HCT116 (cell line): ENCODE measurements at regions not wholly inside any gene's neighbourhood (a gene's known extent, or its start where the extent isn't known, plus 50 kb on each side); places are given as distances from the start of the nearest gene placed in this dataset.

Source experiments
- CTCF ChIP-seq, 3 experiments: fragments of 200-600 bp in 1 of 3; sonication (generic) in 1 of 3; IDR thresholded peaks in 2 of 3; conservative IDR thresholded peaks in 1 of 3; 2 replicates each; pipeline ENCODE4 v1.5.1; 2012 to 2017; ENCODE audit warnings: low read depth in 2 of 3, low read length in 2 of 3, antibody characterized with exemption in 1 of 3, borderline replicate concordance in 1 of 3, control low read depth in 1 of 3, mild to moderate bottlenecking in 1 of 3, mixed read lengths in 1 of 3, mixed run types in 1 of 3, moderate library complexity in 1 of 3; ENCODE audit not compliant: insufficient read depth in 1 of 3
- EZH2 ChIP-seq: fragments of 200-600 bp; sonication (generic); IDR thresholded peaks from 2 replicates; pipeline ENCODE4 v1.6.1; 2017; ENCODE audit warnings: antibody characterized with exemption, mixed run types
- MAX ChIP-seq: IDR thresholded peaks from 2 replicates; pipeline ENCODE4 v1.6.1; 2012
- POLR2A ChIP-seq: IDR thresholded peaks from 2 replicates; pipeline ENCODE4 v1.7.0; 2011; ENCODE audit warnings: borderline replicate concordance; ENCODE audit not compliant: insufficient read depth, insufficient read length; ENCODE audit errors: extremely low read depth
- POLR2AphosphoS5 ChIP-seq: IDR thresholded peaks from 2 replicates; pipeline ENCODE4 v1.6.1; 2011; ENCODE audit warnings: mild to moderate bottlenecking, low read depth, low read length, moderate library complexity
- RAD21 ChIP-seq: IDR thresholded peaks from 2 replicates; pipeline ENCODE4 v1.6.1; 2012; ENCODE audit warnings: low read depth, mild to moderate bottlenecking
- REST ChIP-seq: IDR thresholded peaks from 2 replicates; pipeline ENCODE4 v1.6.1; 2012; ENCODE audit warnings: low read depth
- SP1 ChIP-seq: IDR thresholded peaks from 2 replicates; pipeline ENCODE4 v1.6.1; 2012; ENCODE audit warnings: low read depth
- SRF ChIP-seq: IDR thresholded peaks from 2 replicates; pipeline ENCODE4 v1.6.1; 2012; ENCODE audit warnings: low read depth
- TCF7L2 ChIP-seq: IDR thresholded peaks from 2 replicates; pipeline ENCODE4 v1.7.0; 2011; ENCODE audit warnings: borderline replicate concordance, inconsistent platforms; ENCODE audit not compliant: insufficient read depth, insufficient read length; ENCODE audit errors: extremely low read depth
- ZBTB33 ChIP-seq: IDR thresholded peaks from 2 replicates; pipeline ENCODE4 v1.6.1; 2011; ENCODE audit warnings: mild to moderate bottlenecking, low read length, moderate library complexity; ENCODE audit not compliant: insufficient replicate concordance; ENCODE audit errors: extremely low read depth
- ZNF274 ChIP-seq: fragments of 200-500 bp; sonication (Bioruptor generic); IDR thresholded peaks from 2 replicates; pipeline ENCODE4 v1.6.1; 2014; ENCODE audit warnings: mild to moderate bottlenecking, low read depth, low read length, inconsistent platforms

GRCh38 chr4:162793571-162793970 lies 373.1 kb downstream of the NAF1 start:
- TF ChIP-seq CTCF (IDR thresholded peaks at IDR 0.05 in 2 of 3, conservative IDR thresholded peaks at IDR 0.05 in 1 of 3; ENCODE audit: borderline replicate concordance in 1 of 3, insufficient read depth in 1 of 3, low read depth in 2 of 3, low read length in 2 of 3) (no peak), EZH2 (no peak), POLR2A (no peak), RAD21 (no peak), POLR2AphosphoS5 (no peak), ZNF274 (no peak), SP1 (no peak), MAX (no peak), ZBTB33 (no peak), SRF (no peak), REST (no peak), TCF7L2 (no peak)
